CD8-positive, alpha-beta memory T cell (primary cell): ENCODE measurements at regions not wholly inside any gene's neighbourhood (a gene's known extent, or its start where the extent isn't known, plus 50 kb on each side); places are given as distances from the start of the nearest gene placed in this dataset.

Experiments
- CTCF ChIA-PET: fragments of 350-600 bp; sonication (Branson Sonifier 250); formaldehyde crosslinking; loops from one replicate; lab custom pipeline; 2021; ENCODE audit warnings: antibody characterized with exemption; lab: Charles Lee
- POLR2A ChIA-PET: fragments of 350-600 bp; sonication (Branson Sonifier 250); formaldehyde crosslinking; loops from one replicate; lab custom pipeline; 2021; ENCODE audit warnings: antibody characterized with exemption; lab: Charles Lee
- DNase-seq, 5 donors: peaks; one replicate each; pipeline versions ENCODE4 v3.0.0 to v3.0.0-alpha.2; 2020 to 2022; ENCODE audit warnings: mixed read lengths in 1 of 5
- H3K27ac ChIP-seq: one replicate; pipeline ENCODE4 v1.7.0; 2013; ENCODE audit warnings: low read depth, mild to moderate bottlenecking, low read length, moderate library complexity
- H3K27me3 ChIP-seq: 2 replicates; pipeline ENCODE4 v1.7.0; 2013; ENCODE audit warnings: low read length, mild to moderate bottlenecking; ENCODE audit not compliant: insufficient read depth, poor library complexity, severe bottlenecking
- H3K36me3 ChIP-seq: 2 replicates; pipeline ENCODE4 v1.7.0; 2013; ENCODE audit warnings: mild to moderate bottlenecking, low read length, moderate library complexity; ENCODE audit not compliant: insufficient read depth
- H3K4me1 ChIP-seq: 2 replicates; pipeline ENCODE4 v1.7.0; 2013; ENCODE audit warnings: mild to moderate bottlenecking, low read length, moderate library complexity; ENCODE audit not compliant: insufficient read depth
- H3K4me3 ChIP-seq: 2 replicates; pipeline ENCODE4 v1.7.0; 2013; ENCODE audit warnings: mild to moderate bottlenecking, low read length
- H3K9me3 ChIP-seq: 2 replicates; pipeline ENCODE4 v1.7.0; 2013; ENCODE audit warnings: mild to moderate bottlenecking, low read length
- H3K27ac Mint-ChIP-seq, 8 donors: one replicate each; pipeline ENCODE4 v1.8.0; 2020 to 2021; ENCODE audit warnings: mixed read lengths in 8 of 8, mild to moderate bottlenecking in 6 of 8, inconsistent platforms in 3 of 8, moderate library complexity in 3 of 8
- H3K27me3 Mint-ChIP-seq, 2 donors: one replicate each; pipeline ENCODE4 v1.8.0; 2020 to 2021; ENCODE audit warnings: mixed read lengths in 2 of 2, mild to moderate bottlenecking in 1 of 2, moderate library complexity in 1 of 2
- H3K36me3 Mint-ChIP-seq, 3 donors: one replicate each; pipeline ENCODE4 v1.8.0; 2020 to 2021; ENCODE audit warnings: mixed read lengths in 3 of 3, inconsistent platforms in 1 of 3, mild to moderate bottlenecking in 1 of 3
- H3K4me1 Mint-ChIP-seq, 3 donors: one replicate each; pipeline ENCODE4 v1.8.0; 2020 to 2021; ENCODE audit warnings: mixed read lengths in 3 of 3, inconsistent platforms in 1 of 3, mild to moderate bottlenecking in 1 of 3
- H3K4me3 Mint-ChIP-seq, 7 donors: one replicate each; pipeline ENCODE4 v1.8.0; 2020 to 2021; ENCODE audit warnings: mixed read lengths in 7 of 7, mild to moderate bottlenecking in 6 of 7, moderate library complexity in 4 of 7, inconsistent platforms in 2 of 7
- H3K9me3 Mint-ChIP-seq, 5 donors: one replicate each; pipeline ENCODE4 v1.8.0; 2020 to 2022; ENCODE audit warnings: mixed read lengths in 5 of 5, mild to moderate bottlenecking in 3 of 5, moderate library complexity in 2 of 5, inconsistent platforms in 1 of 5

GRCh38 chrX:43514820-43515219, 141.3 kb upstream of the MAOA start:
- Histone ChIP-seq H3K27me3 (no peaks in the 10 kb centered on the region), H3K27ac (no peak overlapping the region), H3K9me3 (no peaks in the 10 kb centered on the region), H3K4me3 (no peak overlapping the region), H3K36me3 (no peaks in the 10 kb centered on the region), H3K4me1 (no peaks in the 10 kb centered on the region)
- Mint-ChIP-seq H3K27me3 (peaks cover 0 to 8% of the 10 kb centered on the region in 2 donors), H3K27ac (no peak overlapping the region), H3K9me3 (no peaks in the 10 kb centered on the region), H3K4me1 (no peaks in the 10 kb centered on the region), H3K4me3 (no peak overlapping the region), H3K36me3 (no peaks in the 10 kb centered on the region)
- ChIA-PET POLR2A (no interaction called here), CTCF (no interaction called here)
- no peak for DNase-seq

- H3K4me3 ChIP-seq: no peak overlapping the region
- H3K27me3 ChIP-seq: no peaks in the 10 kb centered on the region
- no peak overlapping the region for H3K4me3 Mint-ChIP-seq
- no peaks in the 10 kb centered on the region for H3K36me3 ChIP-seq
- peaks cover 0 to 4% (median 3%) of the 10 kb centered on the region in 3 donors for H3K36me3 Mint-ChIP-seq
- H3K4me1 Mint-ChIP-seq: no peaks in the 10 kb centered on the region
- H3K4me1 ChIP-seq: no peaks in the 10 kb centered on the region
- H3K9me3 Mint-ChIP-seq: no peaks in the 10 kb centered on the region
- ChIA-PET CTCF (no interaction called here), POLR2A (no interaction called here)
- H3K27me3 Mint-ChIP-seq: peaks cover 4 to 6% of the 10 kb centered on the region in 2 donors
- no peak for DNase-seq
- no peak overlapping the region for H3K27ac ChIP-seq
- H3K9me3 ChIP-seq: no peaks in the 10 kb centered on the region
- H3K27ac Mint-ChIP-seq: no peak overlapping the region
These were observed 133.5 kb upstream of the MAOA start for GRCh38 chrX:43522582-43522981.

- Mint-ChIP-seq H3K27me3 (peaks cover 5 to 10% of the 10 kb centered on the region in 2 donors), H3K27ac (no peak overlapping the region), H3K9me3 (no peaks in the 10 kb centered on the region), H3K4me3 (no peak overlapping the region), H3K4me1 (no peaks in the 10 kb centered on the region), H3K36me3 (peaks cover 0 to 3% (median 3%) of the 10 kb centered on the region in 3 donors)
- POLR2A ChIA-PET: no interaction called here
- H3K4me1 ChIP-seq: no peaks in the 10 kb centered on the region
- no peak for DNase-seq
- no peaks in the 10 kb centered on the region for H3K27me3 ChIP-seq
- no peak overlapping the region for H3K27ac ChIP-seq
- H3K4me3 ChIP-seq: no peak overlapping the region
- H3K9me3 ChIP-seq: no peaks in the 10 kb centered on the region
- no peaks in the 10 kb centered on the region for H3K36me3 ChIP-seq
- CTCF ChIA-PET: no interaction called here
These were observed 130.0 kb upstream of the MAOA start for GRCh38 chrX:43525901-43526610.

- no peak overlapping the region for H3K27ac ChIP-seq
- no peaks in the 10 kb centered on the region for H3K27me3 ChIP-seq
- no peaks in the 10 kb centered on the region for H3K4me1 ChIP-seq
- no peak overlapping the region for H3K4me3 ChIP-seq
- Mint-ChIP-seq H3K4me3 (no peak overlapping the region), H3K9me3 (no peaks in the 10 kb centered on the region), H3K36me3 (peaks cover 0 to 3% (median 3%) of the 10 kb centered on the region in 3 donors), H3K4me1 (no peaks in the 10 kb centered on the region), H3K27me3 (peaks cover 7 to 10% of the 10 kb centered on the region in 2 donors), H3K27ac (no peak overlapping the region)
- no peak for DNase-seq
- no peaks in the 10 kb centered on the region for H3K9me3 ChIP-seq
- POLR2A ChIA-PET: no interaction called here
- CTCF ChIA-PET: no interaction called here
- H3K36me3 ChIP-seq: no peaks in the 10 kb centered on the region
These were observed 129.2 kb upstream of the MAOA start for GRCh38 chrX:43526878-43527277.

GRCh38 chrX:43527801-43528200, 128.3 kb upstream of the MAOA start:
- H3K9me3 ChIP-seq: no peaks in the 10 kb centered on the region
- H3K4me1 ChIP-seq: no peaks in the 10 kb centered on the region
- Mint-ChIP-seq H3K4me1 (no peaks in the 10 kb centered on the region), H3K27ac (no peak overlapping the region), H3K4me3 (no peak overlapping the region), H3K27me3 (peaks cover 6 to 8% of the 10 kb centered on the region in 2 donors), H3K36me3 (peaks cover 0 to 3% (median 3%) of the 10 kb centered on the region in 3 donors), H3K9me3 (no peaks in the 10 kb centered on the region)
- POLR2A ChIA-PET: no interaction called here
- DNase-seq: no peak
- H3K36me3 ChIP-seq: no peaks in the 10 kb centered on the region
- no peak overlapping the region for H3K4me3 ChIP-seq
- CTCF ChIA-PET: no interaction called here
- no peaks in the 10 kb centered on the region for H3K27me3 ChIP-seq
- H3K27ac ChIP-seq: no peak overlapping the region

GRCh38 chrX:43530837-43531236, 125.3 kb upstream of the MAOA start:
- Histone ChIP-seq H3K27ac (no peak overlapping the region), H3K36me3 (no peaks in the 10 kb centered on the region), H3K9me3 (no peaks in the 10 kb centered on the region), H3K4me3 (no peak overlapping the region), H3K4me1 (no peaks in the 10 kb centered on the region), H3K27me3 (no peaks in the 10 kb centered on the region)
- CTCF ChIA-PET: no interaction called here
- H3K36me3 Mint-ChIP-seq: peaks cover 0 to 3% (median 1%) of the 10 kb centered on the region in 3 donors
- DNase-seq: no peak
- POLR2A ChIA-PET: no interaction called here
- no peak overlapping the region for H3K4me3 Mint-ChIP-seq
- no peak overlapping the region for H3K27ac Mint-ChIP-seq
- H3K9me3 Mint-ChIP-seq: peaks cover 0 to 19% (median 8%) of the 10 kb centered on the region in 5 donors
- no peaks in the 10 kb centered on the region for H3K4me1 Mint-ChIP-seq
- peaks cover 6 to 9% of the 10 kb centered on the region in 2 donors for H3K27me3 Mint-ChIP-seq

- no peaks in the 10 kb centered on the region for H3K27me3 ChIP-seq
- H3K36me3 ChIP-seq: no peaks in the 10 kb centered on the region
- Mint-ChIP-seq H3K4me1 (no peaks in the 10 kb centered on the region), H3K27me3 (peaks cover 0 to 4% of the 10 kb centered on the region in 2 donors), H3K9me3 (peaks cover 0 to 5% (median 2%) of the 10 kb centered on the region in 5 donors), H3K27ac (no peak overlapping the region), H3K4me3 (no peak overlapping the region), H3K36me3 (no peaks in the 10 kb centered on the region)
- no peaks in the 10 kb centered on the region for H3K9me3 ChIP-seq
- no peaks in the 10 kb centered on the region for H3K4me1 ChIP-seq
- no peak overlapping the region for H3K4me3 ChIP-seq
- no peak overlapping the region for H3K27ac ChIP-seq
- no peak for DNase-seq
- POLR2A ChIA-PET: no interaction called here
- CTCF ChIA-PET: no interaction called here
These were observed 115.8 kb upstream of the MAOA start for GRCh38 chrX:43540318-43540717.

GRCh38 chrX:43551590-43551989, 104.5 kb upstream of the MAOA start:
- no peak overlapping the region for H3K4me3 Mint-ChIP-seq
- H3K36me3 Mint-ChIP-seq: no peaks in the 10 kb centered on the region
- peaks cover 0 to 3% (median 2%) of the 10 kb centered on the region in 3 donors for H3K4me1 Mint-ChIP-seq
- DNase-seq: no peak
- Histone ChIP-seq H3K4me1 (no peaks in the 10 kb centered on the region), H3K36me3 (no peaks in the 10 kb centered on the region), H3K9me3 (no peaks in the 10 kb centered on the region), H3K27ac (no peak overlapping the region), H3K4me3 (no peak overlapping the region), H3K27me3 (no peaks in the 10 kb centered on the region)
- no peak overlapping the region for H3K27ac Mint-ChIP-seq
- peaks cover 0 to 4% (median 0%) of the 10 kb centered on the region in 5 donors for H3K9me3 Mint-ChIP-seq
- H3K27me3 Mint-ChIP-seq: peaks cover 4 to 10% of the 10 kb centered on the region in 2 donors
- POLR2A ChIA-PET: no interaction called here
- CTCF ChIA-PET: no interaction called here
